Endothelial cell of umbilical vein (primary cell): ENCODE measurements at regions not wholly inside any gene's neighbourhood (a gene's known extent, or its start where the extent isn't known, plus 50 kb on each side); places are given as distances from the start of the nearest gene placed in this dataset.

Experiments
- BruUV-seq: library from RNA; stranded (reverse); fragments of 400-500 nt; replicated peaks from 2 replicates; lab custom pipeline; 2021; lab: Mats Ljungman, UMichigan
- CTCF ChIA-PET: fragments of 300-600, 350-600 bp; sonication (Branson Sonifier 250); formaldehyde crosslinking; loops from one replicate; lab custom pipeline; 2021; ENCODE audit warnings: antibody characterized with exemption, inconsistent platforms; lab: Charles Lee
- POLR2A ChIA-PET: fragments of 300-600, 350-600 bp; sonication (Branson Sonifier 250); formaldehyde crosslinking; loops from one replicate; lab custom pipeline; 2021; ENCODE audit warnings: antibody characterized with exemption, inconsistent platforms; lab: Charles Lee
- DNase-seq: peaks from one replicate; pipeline ENCODE4 v3.0.0-alpha.2; 2011; ENCODE audit warnings: low read depth, low spot score
- FAIRE-seq: peaks from 2 replicates; lab custom pipeline; 2011; peaks lifted over from hg19 to GRCh38; lab: Jason Lieb, UNC
- H2AFZ ChIP-seq: 2 replicates; pipeline ENCODE4 v1.6.0; 2012; ENCODE audit warnings: low read depth, low read length, control low read depth, inconsistent platforms
- H3K27ac ChIP-seq: 2 replicates; pipeline ENCODE4 v1.5.1; 2011; ENCODE audit warnings: low read depth, mild to moderate bottlenecking, control low read depth, low read length, moderate library complexity; ENCODE audit not compliant: insufficient read depth
- H3K27me3 ChIP-seq, 2 experiments: 2 replicates each; pipeline versions ENCODE4 v1.6.0 to v1.6.1; 2011; ENCODE audit warnings: low read length in 2 of 2, mixed read lengths in 1 of 2; ENCODE audit not compliant: control insufficient read depth in 2 of 2, insufficient read depth in 2 of 2
- H3K36me3 ChIP-seq, 2 experiments: 2 replicates in 1 of 2; 3 replicates in 1 of 2; pipeline ENCODE4 v1.5.1; 2011; ENCODE audit warnings: low read length in 2 of 2, mild to moderate bottlenecking in 1 of 2, moderate library complexity in 1 of 2; ENCODE audit not compliant: control insufficient read depth in 2 of 2, insufficient read depth in 2 of 2; ENCODE audit errors: extremely low read depth in 1 of 2
- H3K4me1 ChIP-seq: 3 replicates; pipeline ENCODE4 v1.5.1; 2011; ENCODE audit warnings: mild to moderate bottlenecking, low read length; ENCODE audit not compliant: control insufficient read depth, insufficient read depth; ENCODE audit errors: extremely low read depth
- H3K4me2 ChIP-seq: 2 replicates; pipeline ENCODE4 v1.6.1; 2011; ENCODE audit warnings: low read length, control low read depth, mixed read lengths; ENCODE audit not compliant: insufficient read depth
- H3K4me3 ChIP-seq, 3 experiments: fragments of 200-600 bp in 1 of 3; sonication (generic), shearing (Covaris generic) in 1 of 3; replicated peaks in 1 of 3; 2 replicates each; pipeline ENCODE4 v1.5.1; 2011 to 2016; ENCODE audit warnings: control low read depth in 3 of 3, low read length in 3 of 3, mild to moderate bottlenecking in 2 of 3, inconsistent platforms in 1 of 3, low read depth in 1 of 3, moderate library complexity in 1 of 3; ENCODE audit not compliant: insufficient read depth in 1 of 3
- H3K79me2 ChIP-seq: 2 replicates; pipeline ENCODE4 v1.6.0; 2012; ENCODE audit warnings: low read length, inconsistent platforms; ENCODE audit not compliant: control insufficient read depth, insufficient read depth
- H3K9ac ChIP-seq: replicated peaks from 2 replicates; pipeline ENCODE3; 2011; ENCODE audit warnings: low read length, control low read depth; ENCODE audit not compliant: insufficient read depth; ENCODE audit errors: extremely low read depth
- H3K9me1 ChIP-seq: replicated peaks from 3 replicates; pipeline ENCODE4 v1.6.0; 2011; ENCODE audit warnings: mild to moderate bottlenecking, low read length; ENCODE audit not compliant: control insufficient read depth, insufficient read depth; ENCODE audit errors: extremely low read depth
- H3K9me3 ChIP-seq: replicated peaks from 2 replicates; pipeline ENCODE4 v1.5.1; 2012; ENCODE audit warnings: low read length, inconsistent platforms; ENCODE audit not compliant: control insufficient read depth, insufficient read depth
- H4K20me1 ChIP-seq: replicated peaks from 2 replicates; pipeline ENCODE3; 2011; ENCODE audit warnings: mild to moderate bottlenecking, low read length; ENCODE audit not compliant: control insufficient read depth, insufficient read depth; ENCODE audit errors: extremely low read depth
- CTCF ChIP-seq, 2 donors: IDR thresholded peaks; 1 replicate in 1 of 2; 2 replicates in 1 of 2; pipeline ENCODE4 v1.5.1; 2011; ENCODE audit warnings: low read length in 2 of 2, mild to moderate bottlenecking in 2 of 2, moderate library complexity in 2 of 2, control low read depth in 1 of 2, inconsistent platforms in 1 of 2, low read depth in 1 of 2; ENCODE audit not compliant: insufficient read depth in 1 of 2; ENCODE audit errors: extremely low read depth in 1 of 2
- EZH2 ChIP-seq: IDR thresholded peaks from 2 replicates; pipeline ENCODE4 v1.6.1; 2012; ENCODE audit warnings: borderline replicate concordance, low read depth, mild to moderate bottlenecking, moderate library complexity, low read length, inconsistent platforms; ENCODE audit not compliant: severe bottlenecking
- FOS ChIP-seq: IDR thresholded peaks from 2 replicates; pipeline ENCODE4 v1.6.1; 2011; ENCODE audit warnings: mild to moderate bottlenecking, low read length, moderate library complexity, borderline replicate concordance; ENCODE audit not compliant: insufficient read depth
- GATA2 ChIP-seq: IDR thresholded peaks from 2 replicates; pipeline ENCODE4 v1.7.0; 2011; ENCODE audit warnings: low read depth, mild to moderate bottlenecking, moderate library complexity, mixed read lengths, low read length; ENCODE audit not compliant: insufficient read length, insufficient read depth
- JUN ChIP-seq: IDR thresholded peaks from 2 replicates; pipeline ENCODE4 v1.6.1; 2011; ENCODE audit warnings: borderline replicate concordance, low read depth; ENCODE audit not compliant: insufficient read length, insufficient read depth
- MYC ChIP-seq: IDR thresholded peaks from one replicate; pipeline ENCODE4 v1.6.1; 2011; ENCODE audit warnings: mild to moderate bottlenecking, low read depth, low read length
- POLR2A ChIP-seq: IDR thresholded peaks from 2 replicates; pipeline ENCODE4 v1.6.1; 2012; ENCODE audit warnings: low read depth, mild to moderate bottlenecking, control low read depth, low read length
- POLR2AphosphoS5 ChIP-seq: IDR thresholded peaks from 2 replicates; pipeline ENCODE4 v1.6.1; 2012; ENCODE audit warnings: low read depth, mild to moderate bottlenecking, control low read depth, low read length, moderate library complexity; ENCODE audit not compliant: insufficient read depth
- dilution Hi-C: fragments of 300-500 bp; cut with MboI; formaldehyde crosslinking; loops from one replicate; pipeline ENCODE4 v1.15.0; 2019; ENCODE audit warnings: low sequenced_read_pairs; ENCODE audit not compliant: extremely low pct_ligation_motif_present
- intact Hi-C: fragments of 100-400 bp; cut with micrococcal nuclease; formaldehyde crosslinking; loops from one replicate; pipeline ENCODE4 v1.10.0; 2022
- TF ChIP-seq, protein P1 (sequence below): IDR thresholded peaks from 2 replicates; pipeline ENCODE4 v1.6.1; 2011; ENCODE audit not compliant: insufficient read depth, insufficient read length

- dilution Hi-C loops, result no loop called here
- no peaks in the 10 kb centered on the region for H3K9me1 ChIP-seq
These were observed 309.5 kb upstream of the SLITRK3 start for GRCh38 chr3:165505657-165506056.

More at GRCh38 chr3:165505657-165506056, 309.5 kb upstream of the SLITRK3 start:
- Histone ChIP-seq H3K4me1 (no peaks in the 10 kb centered on the region), H3K36me3 (no peaks in the 10 kb centered on the region), H3K9me3 (no peaks in the 10 kb centered on the region), H4K20me1 (no peaks in the 10 kb centered on the region), H2AFZ (no peak overlapping the region), H3K27me3 (no peaks in the 10 kb centered on the region), H3K79me2 (no peaks in the 10 kb centered on the region), H3K4me3 (no peak overlapping the region), H3K9ac (no peak overlapping the region), H3K27ac (no peak overlapping the region), H3K4me2 (no peak overlapping the region)
- intact Hi-C loops, result no loop called here
- ChIA-PET POLR2A (no interaction called here), CTCF (no interaction called here)
- no TSS peak for BruUV-seq
- DNase-seq (no peak), FAIRE-seq (no peak)
- TF ChIP-seq EZH2 (no peak), CTCF (IDR thresholded peaks at IDR 0.05; ENCODE audit: extremely low read depth in 1 of 2, insufficient read depth in 1 of 2, low read depth in 1 of 2, low read length in 2 of 2) (no peak), FOS (no peak), JUN (no peak), POLR2A (no peak), MYC (no peak), GATA2 (no peak), POLR2AphosphoS5 (no peak)
- TF ChIP-seq, protein P1, sequence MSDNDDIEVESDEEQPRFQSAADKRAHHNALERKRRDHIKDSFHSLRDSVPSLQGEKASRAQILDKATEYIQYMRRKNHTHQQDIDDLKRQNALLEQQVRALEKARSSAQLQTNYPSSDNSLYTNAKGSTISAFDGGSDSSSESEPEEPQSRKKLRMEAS, result no peak
